SK-N-SH (cell line): ENCODE measurements at regions not wholly inside any gene's neighbourhood (a gene's known extent, or its start where the extent isn't known, plus 50 kb on each side); places are given as distances from the start of the nearest gene placed in this dataset.

Source experiments
- CTCF ChIP-seq: fragments of 200-600 bp; sonication (generic); IDR thresholded peaks from 2 replicates; pipeline ENCODE4 v1.6.1; 2017; ENCODE audit warnings: antibody characterized with exemption, mild to moderate bottlenecking, moderate library complexity
- EZH2phosphoT487 ChIP-seq: fragments of 200-600 bp; sonication (generic); IDR thresholded peaks from 2 replicates; pipeline ENCODE4 v1.6.1; 2017; ENCODE audit warnings: low read depth, mixed run types, mild to moderate bottlenecking, antibody characterized with exemption, moderate library complexity, borderline replicate concordance
- RAD21 ChIP-seq: IDR thresholded peaks from 2 replicates; pipeline ENCODE4 v1.6.1; 2012; ENCODE audit warnings: mild to moderate bottlenecking, low read length

GRCh38 chr5:158634714-158635113, 465.0 kb downstream of the EBF1 start:
- no peak for TF ChIP-seq CTCF
- TF ChIP-seq EZH2phosphoT487, result no peak
- TF ChIP-seq RAD21, result no peak
